ENCODE measurements at regions not wholly inside any gene's neighbourhood (a gene's known extent, or its start where the extent isn't known, plus 50 kb on each side); places are given as distances from the start of the nearest gene placed in this dataset.

- H3K9ac ChIP-seq (ENCODE audit: insufficient read depth in 1 of 2, low read depth in 2 of 2, low read length in 2 of 2): no peak overlapping the region
- no peak overlapping the region for H2AFZ ChIP-seq (ENCODE audit: low read depth, low read length)
- TF ChIP-seq ZNF79 (CRISPR knock-in tag; IDR thresholded peaks at IDR 0.05; ENCODE audit: low read depth) (no peak), STAT6 (CRISPR knock-in tag; IDR thresholded peaks at IDR 0.05) (no peak), BHLHE40 (IDR thresholded peaks at IDR 0.05; ENCODE audit: low read length) (no peak), ZNF232 (CRISPR knock-in tag; IDR thresholded peaks at IDR 0.05) (no peak), ZNF217 (CRISPR knock-in tag; IDR thresholded peaks at IDR 0.05) (no peak), MTA1 (IDR thresholded peaks at IDR 0.05; ENCODE audit: borderline replicate concordance) (no peak), ZNF586 (CRISPR knock-in tag; conservative IDR thresholded peaks at IDR 0.05) (no peak)
- CTCF ChIA-PET (ENCODE audit: low intra/inter-chr PET ratio): no interaction called here
- in situ Hi-C loops (cut with MboI) (no loop called here), intact Hi-C loops (cut with micrococcal nuclease) (no loop called here)
- WGBS (ENCODE audit: insufficient coverage, low coverage, missing lambda C conversion rate): 0% methylated on average over 2 of the region's 2 CpGs
- no peak overlapping the region for H3K4me3 ChIP-seq
- ATAC-seq (no peak), FAIRE-seq (no peak), DNase-seq (ENCODE audit: extremely low read depth in 1 of 4, low spot score in 3 of 4) (no peak)
- H3K27me3 ChIP-seq (ENCODE audit: control insufficient read depth in 2 of 2, insufficient read depth in 2 of 2, low read length in 2 of 2): no peaks in the 10 kb centered on the region
- no TSS peak for BruUV-seq (replicated peaks)
- H3K36me3 ChIP-seq (ENCODE audit: control insufficient read depth, insufficient read depth, low read length): no peaks in the 10 kb centered on the region
- no peaks in the 10 kb centered on the region for H3K9me3 ChIP-seq (replicated peaks; ENCODE audit: control insufficient read depth, insufficient read depth, low read depth, low read length)
- H3K27ac ChIP-seq (ENCODE audit: extremely low read depth, low read depth, low read length): no peak overlapping the region
- POLR2A ChIA-PET: no interaction called here
- no peaks in the 10 kb centered on the region for H4K20me1 ChIP-seq (replicated peaks; ENCODE audit: control insufficient read depth, insufficient read depth, low read length)
- no peaks in the 10 kb centered on the region for H3K9me1 ChIP-seq (ENCODE audit: control insufficient read depth, insufficient read depth, low read length)
- no peaks in the 10 kb centered on the region for H3K79me2 ChIP-seq (ENCODE audit: control insufficient read depth, insufficient read depth, low read length)
- no peaks in the 10 kb centered on the region for H3K4me1 ChIP-seq (replicated peaks in 1 of 2; ENCODE audit: control insufficient read depth in 2 of 2, insufficient read depth in 2 of 2, low read length in 2 of 2)
- no peak overlapping the region for H3K4me2 ChIP-seq (ENCODE audit: insufficient read depth, low read length)
These were observed 206.6 kb upstream of the LRATD1 start for GRCh38 chr2:14425869-14426268.
